Ecto neural progenitor cell (in vitro differentiated cells): ENCODE measurements at regions not wholly inside any gene's neighbourhood (a gene's known extent, or its start where the extent isn't known, plus 50 kb on each side); places are given as distances from the start of the nearest gene placed in this dataset.
"Not testable (repeated sequence)": the region's sequence is repeated elsewhere in the genome, so short reads cannot be mapped to it uniquely, and the experiment has no call there.

ENCODE experiments used
- DNase-seq: peaks from one replicate; pipeline ENCODE4 v3.0.0-alpha.2; 2018; ENCODE audit warnings: low spot score

DNA sequence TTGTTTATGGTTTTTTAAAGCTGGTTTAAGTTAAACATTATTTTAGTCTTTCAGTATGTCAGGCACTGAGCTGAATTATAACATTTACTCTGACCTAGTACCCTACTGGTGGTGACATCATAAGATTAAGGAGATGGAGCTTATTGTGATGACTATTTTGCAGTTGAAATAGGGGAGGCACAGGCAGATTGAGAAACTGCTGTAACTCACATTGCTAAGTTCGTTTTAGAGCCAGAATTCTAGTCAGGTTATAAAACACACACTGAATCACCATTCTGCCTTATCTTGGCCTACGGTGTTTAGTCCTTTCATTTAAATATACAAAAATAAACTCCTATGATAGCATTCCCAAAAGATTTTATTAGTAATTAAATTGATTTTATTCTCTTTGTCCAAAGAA lies 584.1 kb downstream of the TFAP2A start:
- DNase-seq = no peak

DNA sequence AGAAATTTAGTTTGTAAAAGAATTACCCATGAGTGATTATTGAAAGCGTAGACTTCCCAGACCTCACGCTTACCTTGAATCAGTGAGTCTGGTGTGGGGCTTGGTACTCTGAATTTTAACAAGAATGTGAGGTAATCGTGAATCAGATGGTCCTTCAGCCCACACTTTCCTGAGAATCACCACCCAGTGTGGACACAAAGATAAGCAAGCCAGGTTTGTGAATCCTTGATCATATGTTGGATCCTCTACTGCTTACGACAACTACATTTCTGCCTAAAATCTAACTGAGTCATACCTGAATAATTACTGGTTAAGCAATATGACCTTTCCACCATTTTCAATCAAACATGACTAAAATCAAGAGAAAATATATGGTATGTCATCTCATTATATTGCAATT lies 589.3 kb downstream of the TFAP2A start:
- DNase-seq = no peak

DNA sequence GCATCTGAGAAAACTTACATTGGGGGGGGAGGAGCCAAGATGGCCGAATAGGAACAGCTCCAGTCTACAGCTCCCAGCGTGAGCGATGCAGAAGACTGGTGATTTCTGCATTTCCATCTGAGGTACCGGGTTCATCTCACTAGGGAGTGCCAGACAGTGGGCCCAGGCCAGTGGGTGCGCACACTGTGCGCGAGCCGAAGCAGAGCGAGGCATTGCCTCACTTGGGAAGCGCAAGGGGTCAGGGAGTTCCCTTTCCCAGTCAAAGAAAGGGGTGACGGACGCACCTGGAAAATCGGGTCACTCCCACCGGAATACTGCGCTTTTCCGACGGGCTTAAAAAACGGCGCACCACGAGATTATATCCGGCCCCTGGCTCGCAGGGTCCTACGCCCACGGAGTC lies 604.1 kb downstream of the TFAP2A start:
- DNase-seq = not testable (repeated sequence)

DNA sequence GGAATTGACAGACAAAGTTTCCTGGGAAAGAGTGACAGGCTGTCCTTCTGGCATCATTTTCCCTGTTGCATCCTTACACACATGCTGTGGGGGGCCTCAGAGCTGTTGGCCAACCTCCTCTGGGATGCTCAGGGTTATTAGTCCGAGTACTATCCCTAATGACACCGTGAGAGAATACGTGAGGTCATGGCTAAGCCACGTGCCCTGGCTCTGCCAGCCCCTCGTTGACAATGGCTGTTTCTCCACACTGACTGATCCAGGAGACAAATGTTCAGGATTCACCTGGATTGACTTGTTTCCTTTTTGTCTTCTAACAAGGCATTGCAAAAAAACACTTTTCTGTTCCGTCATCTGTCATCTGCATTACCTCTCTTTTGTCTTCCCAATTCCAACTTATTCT lies 604.6 kb downstream of the TFAP2A start:
- no peak for DNase-seq

DNA sequence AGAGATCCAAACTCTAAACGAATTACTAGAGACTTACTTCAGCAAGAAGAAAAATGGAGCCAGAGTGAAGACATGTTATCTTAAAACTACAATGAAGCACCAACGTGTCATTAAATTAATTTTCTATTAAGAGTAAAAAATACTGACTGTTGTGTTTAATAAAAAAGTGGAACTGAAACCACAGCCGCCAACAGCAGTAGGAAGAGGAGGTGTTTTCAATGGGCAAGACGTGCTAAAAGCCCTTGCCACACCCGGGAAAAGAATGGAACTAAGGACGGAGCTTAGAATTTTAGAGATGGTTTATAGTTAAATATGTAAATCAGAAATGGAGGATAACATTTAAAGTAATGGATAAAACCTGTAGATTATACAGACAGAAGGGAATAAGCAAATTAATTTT lies 608.7 kb downstream of the TFAP2A start:
- DNase-seq = no peak

DNA sequence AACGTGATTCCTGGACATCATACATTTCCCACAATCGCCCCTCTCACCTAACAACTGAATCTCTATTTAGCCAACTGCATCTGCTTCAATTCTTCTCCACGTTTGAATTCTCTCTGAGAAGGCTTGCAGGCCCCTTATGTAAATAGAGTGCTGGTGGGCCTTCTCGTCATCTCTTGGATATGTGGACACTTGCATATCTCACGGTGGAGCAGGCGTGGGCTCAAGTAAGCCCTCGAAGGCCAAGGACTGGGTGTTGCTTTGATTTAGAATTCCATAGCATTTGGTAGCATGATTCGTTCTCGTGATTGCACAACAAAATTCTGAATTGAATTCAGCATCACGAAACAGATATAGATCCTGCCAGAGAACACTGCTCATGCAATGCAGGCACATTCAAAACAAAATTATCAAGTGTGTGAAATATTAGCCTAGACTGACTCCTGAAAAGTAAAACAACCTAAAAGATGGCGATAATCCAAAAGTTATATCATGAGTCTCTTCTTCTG lies 613.6 kb downstream of the TFAP2A start:
- DNase-seq = no peak

DNA sequence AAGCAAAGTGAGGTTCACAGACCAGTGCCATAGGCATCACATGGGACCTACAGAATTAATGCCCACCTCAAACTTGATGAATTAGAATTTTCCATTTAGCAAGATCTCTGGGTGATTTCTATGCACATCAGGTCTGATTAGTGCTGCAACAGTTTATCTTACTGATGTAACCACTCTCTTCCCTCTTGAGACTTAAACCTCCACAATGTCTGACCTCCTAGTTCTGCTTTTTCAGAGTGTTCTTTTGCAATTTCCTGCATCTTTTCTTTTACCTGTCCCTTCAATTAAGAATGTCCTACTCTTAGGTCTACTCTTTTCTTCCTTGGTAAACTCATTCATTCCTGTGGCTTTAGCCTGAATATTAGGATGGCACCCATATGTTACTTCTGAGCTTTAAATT lies 615.3 kb downstream of the TFAP2A start:
- no peak for DNase-seq

DNA sequence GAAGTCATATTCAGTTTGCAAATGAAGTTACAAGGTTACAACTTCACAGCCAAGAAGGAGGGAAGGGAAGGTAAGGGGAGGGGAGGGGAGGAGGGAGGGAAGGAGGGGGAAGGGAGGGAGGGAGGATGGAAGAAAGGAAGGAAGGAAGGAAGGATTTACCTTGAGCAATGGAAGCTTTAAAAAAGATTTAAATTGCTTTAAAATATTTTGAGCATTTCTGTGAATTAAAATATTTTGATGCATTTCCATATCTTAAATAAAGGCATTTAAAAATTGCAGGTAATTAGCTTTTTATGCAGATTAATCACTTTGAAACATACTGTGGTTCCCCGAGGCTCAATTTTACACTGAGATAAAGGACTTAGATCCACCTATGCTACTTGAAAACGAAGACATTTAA lies 618.0 kb downstream of the TFAP2A start:
- DNase-seq = no peak

DNA sequence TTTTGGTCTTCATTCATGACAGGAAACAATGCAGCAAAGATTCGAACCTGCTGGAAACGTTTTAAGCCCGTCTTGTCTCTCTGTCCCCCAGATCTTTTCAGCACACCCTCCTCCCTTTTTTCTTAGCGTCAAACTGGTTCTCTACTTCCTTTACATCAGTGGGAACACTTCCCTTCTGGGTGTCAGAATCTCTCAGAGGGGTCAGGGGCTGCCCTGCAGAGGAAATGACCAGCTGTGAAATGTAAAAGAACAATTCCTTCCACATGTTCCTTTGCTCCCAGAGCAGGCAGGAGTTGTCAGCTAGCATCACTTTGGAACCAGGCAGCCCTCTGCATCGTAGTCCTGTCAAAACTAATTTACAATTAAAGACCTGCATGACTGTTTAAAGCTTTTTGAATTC lies 619.0 kb downstream of the TFAP2A start:
- DNase-seq = no peak

DNA sequence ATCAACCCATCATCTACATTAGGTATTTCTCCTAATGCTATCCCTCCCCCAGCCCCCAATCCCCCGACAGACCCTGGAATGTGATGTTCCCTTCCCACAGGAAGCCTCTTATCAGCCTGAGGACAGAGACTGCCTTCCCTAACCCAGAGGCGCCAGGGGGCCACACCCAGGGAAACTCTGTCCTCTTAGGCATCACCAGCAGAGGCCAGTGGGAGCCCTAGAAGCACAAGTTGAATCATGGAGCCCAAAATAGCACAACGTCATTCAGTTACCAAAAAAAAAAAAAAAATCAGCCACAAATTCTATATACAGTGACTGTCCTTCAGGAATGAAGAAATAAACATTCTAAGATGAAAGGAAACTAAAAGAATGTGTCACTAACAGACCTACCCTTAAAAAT lies 625.7 kb downstream of the TFAP2A start:
- DNase-seq = no peak

DNA sequence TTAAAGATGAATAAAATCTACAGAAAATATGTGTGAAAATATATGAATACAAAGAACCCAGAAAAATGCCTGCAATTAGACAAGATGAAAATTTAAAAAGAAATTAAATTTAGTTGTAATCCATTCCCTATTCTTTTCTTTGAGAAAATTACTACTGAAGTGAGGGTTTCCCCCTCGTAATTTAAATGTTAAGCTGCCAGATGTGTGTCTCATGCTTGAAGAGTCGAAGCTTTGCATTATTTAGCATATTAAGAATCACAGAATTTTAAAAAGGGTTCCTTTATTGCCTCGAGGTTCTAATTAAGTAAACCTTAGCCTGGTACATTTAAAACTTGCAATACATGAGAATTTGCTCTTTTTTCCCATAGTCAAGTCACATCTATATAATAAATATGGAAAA lies 630.1 kb downstream of the TFAP2A start:
- DNase-seq = no peak

DNA sequence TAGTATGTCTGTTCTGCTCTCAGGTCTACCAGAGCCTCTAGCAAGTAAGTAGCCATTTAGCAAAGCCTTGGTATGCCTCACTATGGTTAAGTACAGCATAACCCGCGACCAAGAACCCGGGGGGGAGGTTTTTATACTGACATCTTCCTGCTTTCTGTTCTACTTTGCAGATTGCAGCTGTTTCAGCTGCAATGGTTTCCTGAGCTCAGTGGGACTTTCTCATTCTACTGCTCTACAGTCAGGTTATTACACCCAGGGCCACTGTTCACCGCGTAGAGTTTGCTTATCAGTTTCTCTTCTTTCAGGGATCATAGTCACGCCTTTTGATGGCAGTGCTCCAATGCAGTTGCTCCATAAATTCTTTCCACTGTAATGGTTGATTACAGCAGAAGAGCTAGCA lies 631.3 kb downstream of the TFAP2A start:
- no peak for DNase-seq

DNA sequence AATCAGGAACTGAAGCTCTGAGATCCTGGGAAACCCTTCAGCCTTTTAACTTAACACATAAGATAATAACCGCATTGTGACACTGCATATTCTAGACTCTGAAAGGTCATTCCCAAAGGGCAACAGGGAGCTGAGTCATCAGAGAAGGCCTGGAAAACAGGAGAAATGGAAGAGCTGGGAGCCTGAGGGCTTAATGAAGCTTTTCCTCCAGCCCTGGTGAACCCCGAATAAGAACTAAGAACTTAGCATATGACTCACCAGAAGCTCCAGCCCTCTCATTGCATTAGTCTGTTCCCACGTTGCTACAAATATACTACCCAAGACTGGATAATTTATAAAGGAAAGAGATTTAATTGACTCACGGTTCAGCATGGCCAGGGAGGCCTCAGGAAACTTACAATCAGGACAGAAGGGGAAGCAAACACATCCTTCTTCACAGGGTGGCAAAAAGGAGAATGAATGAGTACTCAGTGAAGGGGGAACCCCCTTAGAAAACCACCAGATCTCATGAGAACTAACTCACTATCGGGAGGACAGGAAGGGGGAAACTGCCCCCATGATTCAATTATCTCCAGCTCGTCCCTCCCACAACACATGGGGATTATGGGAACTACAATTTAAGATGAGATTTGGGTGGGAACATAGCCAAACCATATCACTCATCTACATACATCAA lies 648.5 kb downstream of the TFAP2A start:
- DNase-seq = no peak

DNA sequence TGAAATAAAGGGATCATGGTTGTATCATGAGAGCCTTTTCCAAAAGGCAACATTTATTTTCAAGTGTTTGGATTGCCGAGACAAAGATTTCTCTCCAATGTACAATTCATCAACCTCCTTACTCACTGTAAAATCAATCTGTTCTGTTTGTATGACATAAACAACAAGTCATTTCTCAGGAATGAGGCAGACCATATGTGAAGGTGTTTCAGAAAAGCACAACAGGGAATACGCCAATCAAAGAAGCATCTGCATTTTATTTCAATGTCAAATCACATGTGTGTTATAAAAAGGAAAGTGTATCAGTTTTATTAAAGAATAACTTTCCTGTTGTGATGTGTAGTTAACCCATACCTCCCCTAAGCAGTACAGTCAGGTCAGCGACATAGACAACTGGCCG lies 653.7 kb downstream of the TFAP2A start:
- DNase-seq = no peak

DNA sequence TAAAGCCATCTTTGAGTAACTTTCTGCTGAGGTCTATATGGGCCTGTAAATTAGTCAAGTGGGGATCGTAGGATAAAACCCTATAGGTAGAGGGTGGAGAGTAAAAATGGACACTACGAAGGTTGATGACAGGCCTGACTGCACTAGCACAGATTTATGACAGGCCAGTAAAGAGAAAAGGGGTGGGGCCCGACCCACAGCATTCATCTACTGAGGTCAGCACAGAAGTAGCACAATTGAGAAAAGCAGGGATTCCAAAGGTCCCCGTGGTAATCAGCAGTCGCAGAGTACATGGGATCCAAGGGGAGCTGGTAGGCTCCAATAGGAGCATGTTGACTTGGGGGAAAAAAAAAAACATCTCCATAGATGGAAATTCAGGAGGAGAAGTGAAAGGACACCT lies 660.4 kb downstream of the TFAP2A start:
- no peak for DNase-seq

DNA sequence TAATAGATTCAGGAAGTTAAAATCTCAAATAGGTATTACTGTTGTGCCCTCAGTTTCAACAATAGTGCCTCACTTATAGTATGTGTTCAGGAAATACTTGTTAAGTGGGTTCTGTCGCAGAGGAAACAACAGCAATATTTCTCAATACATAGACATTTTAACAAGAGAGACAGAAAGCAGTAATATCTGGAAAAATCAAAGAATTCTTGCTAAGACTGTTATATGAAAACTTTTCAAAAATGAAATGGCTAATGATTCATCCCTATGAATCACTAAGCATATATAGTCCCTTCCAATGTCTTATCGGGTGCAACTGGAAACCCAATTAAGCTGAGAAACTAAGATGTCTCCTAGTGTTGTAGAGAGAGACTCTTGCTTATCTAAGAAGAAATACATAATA lies 668.9 kb downstream of the TFAP2A start:
- DNase-seq = no peak

DNA sequence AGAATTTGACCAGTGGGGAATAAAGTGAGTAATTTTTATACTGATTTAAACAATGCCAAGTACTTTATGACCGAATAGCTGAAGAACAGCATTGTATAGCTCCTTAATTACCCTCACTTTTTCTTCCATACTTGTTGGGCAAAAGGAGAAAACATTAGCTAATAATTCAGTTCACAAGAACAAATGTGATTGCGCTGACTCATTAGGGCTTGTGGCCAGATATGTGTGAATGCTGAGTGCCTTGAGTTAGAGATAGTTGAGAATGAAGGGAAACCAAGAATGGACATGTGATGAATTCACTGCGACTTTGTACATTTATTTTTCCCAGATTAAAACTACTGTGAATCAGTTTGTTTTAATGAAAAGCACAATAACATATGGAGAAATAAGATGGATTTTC lies 669.4 kb downstream of the TFAP2A start:
- no peak for DNase-seq

DNA sequence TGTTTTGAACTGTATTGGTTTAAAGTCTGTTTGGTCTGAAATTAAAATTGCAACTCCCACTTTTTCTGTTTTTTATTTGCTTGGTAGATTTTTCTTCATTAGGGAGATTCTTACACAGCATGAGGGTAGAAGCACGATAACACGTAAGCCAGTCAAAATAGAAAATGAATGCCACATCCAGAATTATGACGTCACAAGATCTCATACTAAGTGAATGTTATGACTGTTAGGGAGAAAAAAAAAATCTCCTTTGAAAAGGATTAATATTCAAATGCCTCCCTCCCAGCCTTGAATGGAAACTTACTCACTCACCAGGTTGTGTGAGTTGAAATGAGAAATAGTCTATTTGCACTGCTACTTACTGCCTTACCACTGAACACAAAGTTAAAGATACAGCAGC lies 670.8 kb downstream of the TFAP2A start:
- no peak for DNase-seq

DNA sequence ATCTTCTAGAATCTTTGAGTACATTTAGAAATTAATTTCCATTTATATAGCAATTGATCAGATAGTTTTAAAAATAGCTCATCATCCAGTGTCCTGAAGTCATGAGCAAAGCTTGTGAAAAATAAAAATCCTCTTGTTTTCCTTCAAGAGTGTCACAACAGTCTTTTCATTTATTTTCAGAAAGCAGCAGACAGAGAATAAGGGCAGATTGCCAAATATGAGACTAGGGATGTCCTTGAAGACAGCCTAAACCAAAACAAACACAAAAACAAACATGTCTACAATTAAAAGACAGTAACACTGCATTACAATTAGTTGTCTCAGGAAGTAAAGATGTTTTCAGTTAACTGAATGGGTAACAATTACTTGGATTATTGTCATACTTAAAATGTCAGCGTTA lies 682.8 kb downstream of the TFAP2A start:
- no peak for DNase-seq

DNA sequence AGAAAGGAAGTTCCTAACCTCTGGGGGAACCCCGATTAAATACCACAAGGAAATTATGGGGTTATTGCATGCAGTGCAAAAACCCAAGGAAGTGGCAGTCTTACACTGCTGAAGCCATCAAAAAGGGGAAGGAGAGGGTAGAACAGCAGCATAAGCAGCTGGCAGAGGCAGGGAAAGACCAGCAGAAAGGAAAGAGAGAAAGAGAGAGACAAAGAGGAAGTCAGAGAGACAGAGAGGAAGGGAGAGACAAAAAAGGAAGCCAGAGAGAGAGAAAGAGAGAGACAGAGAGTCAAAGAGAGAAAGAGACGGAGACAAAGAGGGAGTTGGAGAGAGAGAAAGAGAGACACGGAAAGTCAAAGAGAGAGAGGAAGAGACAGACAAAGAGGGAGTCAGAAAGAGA lies 689.1 kb downstream of the TFAP2A start:
- not testable (repeated sequence) for DNase-seq

DNA sequence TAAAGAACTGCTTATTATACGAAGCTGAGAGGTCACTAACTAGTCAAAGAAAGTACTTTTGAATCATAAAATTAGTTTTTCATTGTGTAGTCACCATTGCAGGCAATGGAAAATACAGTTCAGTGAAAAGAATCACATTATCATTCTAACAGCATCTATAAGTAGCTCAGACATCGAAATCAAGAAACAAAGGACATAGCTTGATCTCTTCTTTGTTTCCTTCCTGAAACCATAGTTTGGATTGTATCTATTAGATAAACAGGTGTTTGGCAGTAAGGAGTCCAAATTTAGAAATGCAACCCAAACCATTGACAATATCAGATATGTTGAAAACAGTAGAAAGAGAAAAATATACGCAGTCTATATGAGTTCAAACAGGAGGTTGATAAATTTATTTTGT lies 697.3 kb downstream of the TFAP2A start:
- DNase-seq = no peak

DNA sequence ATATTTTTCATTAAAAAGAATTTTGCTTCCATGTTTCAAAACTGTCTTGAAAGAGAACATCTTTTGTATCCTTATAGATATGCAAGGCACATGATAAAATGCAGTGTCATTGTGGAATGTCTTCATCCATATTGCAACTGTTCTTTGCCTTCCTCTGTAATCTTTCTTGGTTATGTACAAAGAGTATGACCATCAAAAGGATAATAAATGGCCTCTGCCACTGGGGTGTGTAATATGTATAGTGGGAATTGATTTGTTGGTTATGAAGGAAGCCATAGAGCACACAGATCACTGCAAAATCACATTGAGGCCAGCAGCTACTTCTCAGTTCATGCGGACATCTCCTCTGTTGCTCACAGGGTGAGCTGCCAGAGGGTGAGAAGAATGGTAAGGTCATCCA lies 703.5 kb downstream of the TFAP2A start:
- DNase-seq = no peak

DNA sequence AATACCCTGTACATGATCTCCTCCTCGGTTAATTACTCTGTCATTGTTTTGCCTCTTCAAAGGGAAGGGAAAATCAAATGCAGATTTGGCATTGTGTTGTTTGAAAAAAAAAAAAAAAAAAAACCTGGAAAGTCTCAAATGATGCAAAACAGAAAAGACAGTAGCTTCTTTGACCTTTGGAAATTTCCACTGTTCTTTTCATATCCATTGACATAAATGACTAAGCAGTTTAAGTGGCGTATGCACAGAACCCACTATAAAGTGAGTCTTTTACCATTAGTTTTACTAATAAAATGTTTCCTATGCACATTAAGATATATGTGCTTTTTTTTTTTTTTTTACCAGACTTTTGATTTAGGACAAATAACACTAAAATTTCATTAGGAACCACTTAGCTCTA lies 704.3 kb downstream of the TFAP2A start:
- no peak for DNase-seq

DNA sequence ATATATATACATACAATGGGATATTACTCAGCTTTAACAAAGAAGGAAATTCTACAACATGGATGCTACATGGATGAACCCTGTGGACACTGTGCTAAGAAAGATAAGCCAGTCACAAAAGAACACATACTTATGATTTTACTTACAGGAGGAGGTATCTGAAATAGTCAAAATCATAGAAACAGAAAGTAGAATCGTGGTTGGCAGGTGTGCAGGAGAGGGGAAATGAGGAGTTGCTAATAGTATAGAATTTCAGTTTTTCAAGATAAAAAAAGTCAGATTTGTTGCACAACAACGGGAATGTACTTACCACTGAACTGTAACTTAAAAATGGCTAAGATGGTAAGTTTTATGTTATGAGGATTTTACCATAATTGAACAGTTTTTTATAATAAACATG lies 706.3 kb downstream of the TFAP2A start:
- DNase-seq = no peak

DNA sequence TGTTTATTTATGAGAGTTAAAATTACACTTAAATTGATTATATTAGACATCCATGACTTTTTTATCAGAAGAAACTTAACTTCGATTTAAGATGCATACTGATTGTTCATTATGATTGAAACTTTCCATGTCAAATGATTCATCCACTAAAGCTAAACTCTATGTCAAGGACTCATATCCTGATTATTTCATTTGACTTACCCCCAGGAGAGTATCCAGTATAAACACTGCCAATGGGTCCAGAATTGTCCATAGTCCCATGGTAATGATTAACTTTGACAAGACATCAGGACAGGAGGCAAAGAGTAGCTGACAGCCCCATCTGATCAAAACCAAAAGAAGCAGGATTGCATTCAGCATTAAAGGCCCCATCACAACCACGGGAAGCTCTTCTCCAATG lies 709.9 kb downstream of the TFAP2A start:
- DNase-seq = no peak
